ENCODE measurements at regions not wholly inside any gene's neighbourhood (a gene's known extent, or its start where the extent isn't known, plus 50 kb on each side); places are given as distances from the start of the nearest gene placed in this dataset.

DNA sequence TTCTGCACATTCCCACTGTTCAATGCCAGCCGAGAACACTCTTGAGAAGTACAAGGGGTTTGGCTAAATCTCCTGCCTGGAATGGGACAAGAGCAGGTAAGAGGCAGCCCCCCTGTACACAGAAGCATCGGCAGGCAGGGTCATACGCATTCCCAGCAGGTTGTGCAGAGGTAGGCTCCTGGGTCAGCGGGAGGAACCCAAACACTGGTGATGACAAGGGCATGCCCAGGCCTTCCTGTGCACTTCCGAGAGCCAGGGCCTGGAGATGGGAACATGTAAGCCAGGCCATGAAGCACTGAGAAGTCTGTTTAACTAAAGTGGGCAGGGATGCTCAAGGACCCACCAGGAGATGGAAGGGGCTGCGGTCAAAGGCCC, 130.3 kb upstream of the CHST15 start:
- TF ChIP-seq, protein P1, sequence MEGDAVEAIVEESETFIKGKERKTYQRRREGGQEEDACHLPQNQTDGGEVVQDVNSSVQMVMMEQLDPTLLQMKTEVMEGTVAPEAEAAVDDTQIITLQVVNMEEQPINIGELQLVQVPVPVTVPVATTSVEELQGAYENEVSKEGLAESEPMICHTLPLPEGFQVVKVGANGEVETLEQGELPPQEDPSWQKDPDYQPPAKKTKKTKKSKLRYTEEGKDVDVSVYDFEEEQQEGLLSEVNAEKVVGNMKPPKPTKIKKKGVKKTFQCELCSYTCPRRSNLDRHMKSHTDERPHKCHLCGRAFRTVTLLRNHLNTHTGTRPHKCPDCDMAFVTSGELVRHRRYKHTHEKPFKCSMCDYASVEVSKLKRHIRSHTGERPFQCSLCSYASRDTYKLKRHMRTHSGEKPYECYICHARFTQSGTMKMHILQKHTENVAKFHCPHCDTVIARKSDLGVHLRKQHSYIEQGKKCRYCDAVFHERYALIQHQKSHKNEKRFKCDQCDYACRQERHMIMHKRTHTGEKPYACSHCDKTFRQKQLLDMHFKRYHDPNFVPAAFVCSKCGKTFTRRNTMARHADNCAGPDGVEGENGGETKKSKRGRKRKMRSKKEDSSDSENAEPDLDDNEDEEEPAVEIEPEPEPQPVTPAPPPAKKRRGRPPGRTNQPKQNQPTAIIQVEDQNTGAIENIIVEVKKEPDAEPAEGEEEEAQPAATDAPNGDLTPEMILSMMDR (IDR thresholded peaks at IDR 0.05), result no peak
- TF ChIP-seq EP300 (IDR thresholded peaks at IDR 0.05) (no peak), POLR2A (IDR thresholded peaks at IDR 0.05) (no peak), POLR2AphosphoS5 (IDR thresholded peaks at IDR 0.05) (no peak)
- Histone ChIP-seq H3K4me1 (peaks cover 0 to 44% (median 0%) of the 10 kb centered on the region in 3 donors), H3K4me3 (no peak overlapping the region), H3K9me3 (no peaks in the 10 kb centered on the region), H3K27ac (no peak overlapping the region), H3K36me3 (no peaks in the 10 kb centered on the region), H3K27me3 (no peaks in the 10 kb centered on the region)
- WGBS, 2 donors (ENCODE audit: low coverage in 1 of 2), result 93% methylated on average over 2 of the region's 6 CpGs; no CpG with 5 or more reads in 1 of the 2 donors
- no peak for ATAC-seq

DNA sequence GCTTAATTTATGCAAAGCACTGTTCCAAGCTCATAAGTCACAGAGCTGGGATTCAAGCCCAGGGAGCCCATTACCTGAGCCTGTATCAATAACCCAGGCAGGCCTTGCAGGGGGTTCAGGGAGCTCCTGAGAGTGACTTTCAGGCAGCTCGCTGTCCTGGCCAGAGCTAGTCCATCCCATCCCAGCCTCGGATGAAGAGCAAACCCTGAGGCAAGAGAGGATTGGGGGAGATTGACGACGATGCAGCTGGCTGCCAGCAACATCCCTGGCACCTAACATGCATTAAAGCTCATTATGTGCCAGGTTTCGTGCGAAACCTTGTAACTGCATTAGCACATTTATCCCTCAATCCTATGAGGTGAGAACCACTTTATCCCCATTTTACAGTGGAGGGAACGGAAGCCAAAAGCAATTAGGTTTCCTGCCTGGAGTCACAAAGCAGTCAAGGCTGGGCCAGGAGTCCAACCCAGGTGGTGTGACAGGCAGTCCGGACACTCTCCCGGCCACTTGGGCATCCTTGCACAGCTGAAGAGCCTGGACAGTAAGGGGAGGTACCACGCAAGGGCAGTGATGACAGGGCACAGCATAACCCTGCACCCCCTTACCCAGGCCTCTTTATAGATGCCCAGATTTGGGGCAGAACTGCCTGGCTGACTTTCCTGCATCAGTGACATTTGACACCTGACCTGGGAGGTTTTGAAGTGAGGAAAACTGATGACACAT, 129.8 kb upstream of the CHST15 start:
- peaks cover 0 to 44% (median 0%) of the 10 kb centered on the region in 3 donors for H3K4me1 ChIP-seq
- H3K27me3 ChIP-seq, result no peaks in the 10 kb centered on the region
- H3K36me3 ChIP-seq, result no peaks in the 10 kb centered on the region
- no peaks in the 10 kb centered on the region for H3K9me3 ChIP-seq
- WGBS, 2 donors (ENCODE audit: low coverage in 1 of 2), result 94 to 100% methylated on average over 1 to 2 of the region's 10 CpGs
- no peak for TF ChIP-seq POLR2AphosphoS5 (IDR thresholded peaks at IDR 0.05)
- TF ChIP-seq, protein P1 (IDR thresholded peaks at IDR 0.05), result no peak
- TF ChIP-seq EP300 (IDR thresholded peaks at IDR 0.05), result no peak
- no peak for TF ChIP-seq POLR2A (IDR thresholded peaks at IDR 0.05)
- no peak for ATAC-seq
- no peak overlapping the region for H3K4me3 ChIP-seq
- H3K27ac ChIP-seq, result no peak overlapping the region

DNA sequence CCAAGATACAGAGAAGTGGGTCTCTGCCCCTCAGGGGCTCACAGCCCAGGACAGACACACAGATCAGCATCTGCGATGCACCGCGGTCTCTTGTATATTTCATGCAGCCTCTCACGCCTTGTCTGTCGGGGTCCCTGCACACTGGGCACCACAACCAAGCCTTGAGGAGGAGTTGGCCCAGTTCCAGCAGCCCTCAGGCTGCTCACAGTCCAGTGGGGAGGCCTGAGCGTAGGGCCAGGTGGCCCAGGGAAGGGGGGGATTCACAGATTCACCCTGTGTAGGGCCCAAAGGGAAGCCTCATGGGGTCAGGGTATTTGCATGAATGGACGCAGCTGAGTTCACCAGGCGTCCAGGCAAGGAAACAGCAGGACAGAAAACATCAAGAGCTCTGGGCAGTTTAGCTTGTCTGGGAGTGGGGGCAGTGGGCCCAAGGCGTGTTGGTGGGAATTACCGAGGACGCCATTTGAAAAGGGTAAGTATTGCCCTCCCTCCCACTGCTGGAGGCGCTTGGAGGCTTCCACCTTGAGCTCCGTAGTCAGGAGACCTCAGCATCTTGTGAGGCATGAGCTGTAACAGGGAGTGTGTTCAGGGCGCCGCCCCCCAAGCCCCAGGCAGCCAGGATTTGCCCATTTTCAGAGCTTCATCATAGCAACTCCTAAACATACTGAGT, 129.1 kb upstream of the CHST15 start:
- no CpG with 5 or more reads among the region's 15 CpGs for WGBS, 2 donors (ENCODE audit: low coverage in 1 of 2)
- no peak for ATAC-seq
- H3K9me3 ChIP-seq, result no peaks in the 10 kb centered on the region
- no peak overlapping the region for H3K4me3 ChIP-seq
- no peaks in the 10 kb centered on the region for H3K36me3 ChIP-seq
- H3K27ac ChIP-seq, result no peak overlapping the region
- TF ChIP-seq POLR2AphosphoS5 (IDR thresholded peaks at IDR 0.05) (no peak), EP300 (IDR thresholded peaks at IDR 0.05) (no peak), POLR2A (IDR thresholded peaks at IDR 0.05) (no peak)
- TF ChIP-seq, protein P1 (IDR thresholded peaks at IDR 0.05), result no peak
- H3K4me1 ChIP-seq, result peaks cover 0 to 44% (median 0%) of the 10 kb centered on the region in 3 donors
- H3K27me3 ChIP-seq, result no peaks in the 10 kb centered on the region

DNA sequence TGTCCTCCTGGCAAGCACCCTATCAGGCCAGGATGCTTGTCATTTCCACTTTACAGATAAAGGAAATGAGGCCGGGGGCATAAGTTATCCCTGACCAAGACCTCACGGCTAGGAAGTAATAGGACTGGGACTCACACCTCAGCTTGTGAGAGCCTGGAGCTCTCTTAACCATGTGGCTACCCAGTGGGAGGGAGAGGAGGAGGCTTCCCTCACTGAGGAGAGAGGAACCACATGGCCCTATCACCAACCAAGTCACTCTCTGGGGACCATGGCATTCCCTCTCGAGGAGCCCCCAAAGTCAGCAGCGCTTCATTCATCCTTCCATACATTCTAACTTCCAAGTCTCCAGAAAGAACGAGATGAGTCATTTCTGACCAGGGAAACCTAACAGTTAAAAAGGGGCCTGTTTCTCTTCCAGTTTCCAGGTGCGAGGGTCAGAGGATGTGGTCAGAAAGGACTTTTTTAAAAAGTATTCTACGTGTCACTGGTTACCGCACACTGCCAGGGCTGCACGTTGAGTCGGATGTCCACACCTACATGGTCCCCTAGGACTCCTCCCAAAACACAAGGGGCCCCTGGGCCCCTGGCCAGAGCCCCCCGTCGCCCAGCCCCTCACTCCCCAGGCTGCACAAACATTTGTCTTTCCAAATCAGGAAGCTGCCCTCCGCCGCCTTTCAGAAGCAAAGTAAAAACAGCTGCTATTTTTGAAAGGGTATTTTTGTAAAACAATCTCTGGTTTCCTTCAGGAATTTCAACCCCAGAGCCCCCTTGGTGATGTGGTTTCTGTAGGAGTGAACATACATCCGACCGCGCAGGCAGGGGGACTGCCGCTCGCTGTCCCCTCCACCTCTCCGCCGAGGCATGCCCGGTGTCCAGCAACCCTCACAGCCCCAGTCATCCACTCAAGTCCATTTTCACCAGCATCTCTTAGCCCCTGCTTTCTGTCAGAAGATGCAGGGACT, 128.2 kb upstream of the CHST15 start:
- Histone ChIP-seq H3K27ac (no peak overlapping the region), H3K4me1 (peaks cover 0 to 44% (median 0%) of the 10 kb centered on the region in 3 donors), H3K27me3 (no peaks in the 10 kb centered on the region), H3K9me3 (no peaks in the 10 kb centered on the region), H3K36me3 (no peaks in the 10 kb centered on the region), H3K4me3 (no peak overlapping the region)
- no peak for TF ChIP-seq POLR2A (IDR thresholded peaks at IDR 0.05)
- no peak for TF ChIP-seq POLR2AphosphoS5 (IDR thresholded peaks at IDR 0.05)
- TF ChIP-seq, protein P1 (IDR thresholded peaks at IDR 0.05), result no peak
- TF ChIP-seq EP300 (IDR thresholded peaks at IDR 0.05), result no peak
- no peak for ATAC-seq
- 37 to 75% methylated on average over 11 to 19 of the region's 22 CpGs for WGBS, 2 donors (ENCODE audit: low coverage in 1 of 2)

All from gastroesophageal sphincter (tissue), 4 donors.